GM18868 (cell line): ENCODE measurements at regions not wholly inside any gene's neighbourhood (a gene's known extent, or its start where the extent isn't known, plus 50 kb on each side); places are given as distances from the start of the nearest gene placed in this dataset.
"Not testable (repeated sequence)": the region's sequence is repeated elsewhere in the genome, so short reads cannot be mapped to it uniquely, and the experiment has no call there.

Experiments used
- ATAC-seq: cut with Tn5 transposase; IDR thresholded peaks from one replicate; pipeline ENCODE4 v1.9.1; 2021; ENCODE audit warnings: mild to moderate bottlenecking, moderate library complexity; ENCODE audit not compliant: unreplicated experiment

DNA sequence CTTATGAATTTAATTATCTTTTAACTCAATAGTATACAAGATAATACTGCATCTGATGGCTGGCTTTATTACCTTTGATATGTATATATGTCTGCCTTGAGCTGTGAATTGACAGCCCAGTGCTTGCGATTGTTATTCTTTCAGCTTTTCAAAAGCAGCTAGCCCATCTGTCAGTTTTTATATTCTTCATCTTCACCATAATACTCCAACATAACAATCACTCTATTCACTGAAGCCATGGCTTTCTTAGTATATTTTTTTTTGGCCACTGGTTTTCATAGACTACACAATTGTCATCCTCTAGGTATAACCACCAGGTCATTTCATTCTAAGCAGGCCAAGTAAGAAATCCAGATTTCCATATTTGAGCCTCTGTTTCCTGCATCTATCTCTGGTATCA, 1026.1 kb downstream of the FSCB start:
- no peak for ATAC-seq

DNA sequence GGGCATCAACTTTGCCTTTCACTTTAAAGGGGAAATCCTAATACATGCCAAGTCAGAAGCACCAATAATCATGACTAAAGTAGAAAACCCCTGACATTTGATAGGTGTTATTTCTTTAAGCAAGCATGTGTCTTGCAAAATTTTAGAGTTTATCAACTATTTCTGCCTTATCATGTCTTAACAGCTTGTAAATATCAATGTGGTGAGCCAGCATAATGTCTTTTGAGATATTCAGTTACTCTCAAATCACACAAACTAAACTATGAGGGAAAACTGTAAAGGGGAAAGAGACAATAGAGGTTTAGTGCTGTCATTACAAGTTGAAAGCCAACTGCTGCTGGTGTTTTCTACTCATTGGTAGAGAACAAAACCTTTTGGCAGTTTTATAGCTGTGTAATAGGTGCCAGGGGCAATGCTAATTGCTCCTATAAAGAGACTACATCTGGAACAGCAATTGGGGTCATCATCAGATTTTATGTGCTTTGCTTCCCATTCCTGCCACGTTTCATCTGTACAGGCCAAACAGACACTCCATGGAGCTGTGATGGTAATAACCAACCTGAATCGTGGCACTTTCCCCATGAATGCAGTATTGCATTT, 1027.4 kb downstream of the FSCB start:
- no peak for ATAC-seq

GRCh38 chr14:43476822-43477221, 1030.3 kb downstream of the FSCB start:
- ATAC-seq = no peak

DNA sequence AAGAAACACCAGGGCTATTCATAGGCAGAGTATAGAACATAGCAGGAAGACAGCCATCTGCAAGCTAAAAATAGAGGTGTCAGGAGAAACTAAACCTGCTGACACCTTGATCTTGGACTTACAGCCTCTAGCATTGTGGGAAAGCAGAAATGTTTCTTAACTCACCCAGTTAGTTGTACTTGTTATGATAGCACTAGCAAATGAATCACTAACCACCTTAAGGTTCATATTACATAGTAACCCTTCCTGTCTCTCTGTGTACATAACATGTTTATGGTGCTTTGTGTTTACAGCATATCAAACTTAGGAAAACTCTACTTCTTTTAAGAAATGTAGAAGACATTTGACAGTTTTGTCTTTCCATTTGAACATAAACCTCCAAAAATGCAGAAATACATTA, 1031.3 kb downstream of the FSCB start:
- ATAC-seq = no peak

DNA sequence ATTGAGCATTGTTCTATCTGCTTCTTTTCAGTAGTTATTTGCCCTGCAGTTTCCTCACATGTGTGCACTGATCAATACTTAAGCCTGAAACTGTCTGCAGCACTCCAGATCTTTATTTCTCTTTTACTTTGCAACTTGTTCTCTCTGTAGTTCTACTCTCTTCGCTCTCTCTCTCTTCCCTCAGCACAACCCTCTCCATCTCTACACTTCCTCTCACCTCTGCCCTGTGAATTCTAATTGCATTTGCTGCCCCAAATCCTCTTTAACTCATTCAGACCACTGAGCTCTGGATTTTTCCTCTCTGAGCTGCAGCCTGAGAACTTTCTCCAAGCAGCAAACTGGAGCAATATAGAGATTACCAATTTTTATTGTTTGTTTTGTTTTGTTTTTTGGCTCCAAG, 1035.5 kb downstream of the FSCB start:
- ATAC-seq = no peak

GRCh38 chr14:43464968-43465367, 1042.1 kb downstream of the FSCB start:
- no peak for ATAC-seq

- ATAC-seq = no peak
Observed at GRCh38 chr14:43449291-43449690, 1057.8 kb downstream of the FSCB start.

GRCh38 chr14:43438056-43438455, 1069.0 kb downstream of the FSCB start:
- ATAC-seq = no peak

- no peak for ATAC-seq
Observed at GRCh38 chr14:43418324-43418723, 1088.8 kb downstream of the FSCB start.

GRCh38 chr14:43413084-43413483, 1094.0 kb downstream of the FSCB start:
- ATAC-seq = no peak

DNA sequence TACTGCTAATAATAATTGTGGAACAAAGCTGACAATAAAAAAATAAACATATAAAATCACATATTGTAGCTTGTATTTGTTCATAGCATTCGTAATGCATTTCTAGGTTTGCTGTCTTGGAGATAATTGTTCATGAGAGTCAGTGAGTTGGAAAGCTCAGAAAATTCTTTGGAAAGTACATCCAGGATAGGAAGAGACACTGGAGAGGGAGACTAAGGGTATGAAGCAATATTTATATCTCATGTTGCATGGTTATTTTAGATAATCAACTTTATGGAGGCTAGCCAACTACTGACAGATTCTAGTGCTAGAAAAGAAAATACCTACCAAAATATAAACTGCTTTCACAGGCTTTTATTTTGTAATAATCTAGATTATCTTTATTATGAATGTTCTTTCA, 1095.2 kb downstream of the FSCB start:
- no peak for ATAC-seq

- no peak for ATAC-seq
Observed at GRCh38 chr14:43410631-43411030, 1096.5 kb downstream of the FSCB start.

DNA sequence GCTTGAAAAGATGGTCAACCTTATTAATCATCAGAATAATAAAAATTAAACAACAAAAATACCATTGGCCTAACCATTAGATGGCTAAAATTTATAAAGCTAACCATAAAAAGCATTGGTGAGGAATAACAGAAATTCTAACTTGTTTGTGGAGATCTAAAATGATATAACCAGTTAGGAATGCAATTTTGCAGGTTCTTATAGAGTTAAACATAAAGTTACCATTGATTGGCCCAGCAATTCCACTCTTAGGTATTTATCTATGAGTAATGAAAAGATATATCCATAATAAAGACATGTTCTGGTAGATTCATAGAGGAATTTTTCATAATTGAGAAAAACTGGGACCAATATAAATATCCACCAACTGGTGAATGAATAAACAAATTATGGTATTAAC, 1098.6 kb downstream of the FSCB start:
- no peak for ATAC-seq

- ATAC-seq = no peak
Observed at GRCh38 chr14:43407706-43408105, 1099.4 kb downstream of the FSCB start.

- no peak for ATAC-seq
Observed at GRCh38 chr14:43406931-43407330, 1100.2 kb downstream of the FSCB start.

DNA sequence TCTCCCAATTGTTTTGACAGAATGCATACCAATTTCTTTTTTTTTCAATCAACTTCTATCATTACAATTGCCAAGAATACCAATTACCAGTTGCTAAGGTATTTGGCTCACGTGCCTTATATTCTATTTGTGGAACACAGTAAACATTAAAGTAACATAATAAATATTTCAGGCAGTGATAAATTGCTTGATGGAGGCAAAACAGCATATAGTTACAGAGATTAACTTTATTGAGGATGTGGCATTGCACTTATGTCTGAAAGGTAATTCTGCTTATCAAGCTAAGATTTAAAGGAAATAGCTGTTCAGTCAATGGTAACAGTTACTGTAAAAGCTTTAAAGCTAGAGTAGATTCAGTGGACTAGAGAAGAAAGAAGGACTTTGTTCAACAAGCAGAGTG, 1107.8 kb downstream of the FSCB start:
- no peak for ATAC-seq

GRCh38 chr14:43370565-43370896, 1136.6 kb downstream of the FSCB start:
- ATAC-seq = not testable (repeated sequence)

DNA sequence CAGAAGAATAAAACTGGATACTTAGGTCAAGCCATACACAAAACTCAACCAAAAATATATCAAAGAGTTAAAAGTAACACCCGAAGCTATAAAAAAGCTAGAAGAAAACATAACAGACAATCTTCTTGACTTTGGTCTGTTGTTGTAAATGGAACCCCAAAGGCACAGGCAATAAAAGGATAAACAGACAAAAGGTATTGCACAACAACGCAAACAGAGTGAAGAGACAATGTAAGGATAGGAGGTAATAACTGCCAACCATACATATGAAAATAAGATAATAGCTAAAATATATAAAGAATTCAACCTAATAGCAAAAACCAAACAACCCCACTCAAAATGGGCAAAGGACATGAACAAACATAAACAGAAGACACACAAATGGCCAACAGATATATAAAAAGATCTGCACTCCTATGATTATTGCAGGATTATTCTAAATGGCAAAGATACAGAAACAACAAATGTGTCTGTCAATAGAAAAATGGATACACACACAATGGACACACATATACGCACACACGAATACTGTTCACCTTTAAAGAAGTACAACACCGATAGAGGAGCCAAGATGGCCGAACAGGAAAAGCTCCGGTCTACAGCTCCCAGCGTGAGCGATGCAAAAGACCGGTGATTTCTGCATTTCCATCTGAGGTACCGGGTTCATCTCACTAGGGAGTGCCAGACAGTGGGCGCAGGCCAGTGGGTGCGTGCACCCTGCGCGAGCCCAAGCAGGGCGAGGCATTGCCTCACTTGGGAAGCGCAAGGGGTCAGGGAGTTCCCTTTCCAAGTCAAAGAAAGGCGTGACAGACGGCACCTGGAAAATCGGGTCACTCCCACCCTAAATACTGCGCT, 1137.1 kb downstream of the FSCB start:
- no peak for ATAC-seq

GRCh38 chr14:43362586-43362985, 1144.5 kb downstream of the FSCB start:
- no peak for ATAC-seq

- no peak for ATAC-seq
Observed at GRCh38 chr14:43361751-43362150, 1145.3 kb downstream of the FSCB start.

DNA sequence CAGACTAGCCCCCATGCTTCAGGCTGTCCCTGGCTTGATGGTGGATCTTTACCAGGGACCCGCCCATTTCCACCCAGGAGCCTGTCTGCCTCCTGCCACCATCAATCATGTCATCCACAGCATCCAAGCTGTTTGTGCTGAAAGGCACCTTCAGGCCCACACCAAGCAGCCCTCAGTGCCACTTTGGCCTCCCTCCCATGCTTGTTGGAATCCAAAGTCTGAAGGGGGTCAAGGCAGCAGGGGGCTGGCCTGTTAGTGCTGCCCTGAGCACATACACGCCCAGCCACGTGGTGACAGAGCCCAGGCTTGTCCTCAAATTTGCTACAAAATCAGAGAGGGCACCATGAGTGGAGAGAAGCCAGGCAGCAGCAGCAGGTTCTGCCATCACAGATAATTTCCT, 1146.8 kb downstream of the FSCB start:
- ATAC-seq = no peak

GRCh38 chr14:43359317-43359716, 1147.8 kb downstream of the FSCB start:
- no peak for ATAC-seq
